ENCODE measurements at regions not wholly inside any gene's neighbourhood (a gene's known extent, or its start where the extent isn't known, plus 50 kb on each side); places are given as distances from the start of the nearest gene placed in this dataset.

DNA sequence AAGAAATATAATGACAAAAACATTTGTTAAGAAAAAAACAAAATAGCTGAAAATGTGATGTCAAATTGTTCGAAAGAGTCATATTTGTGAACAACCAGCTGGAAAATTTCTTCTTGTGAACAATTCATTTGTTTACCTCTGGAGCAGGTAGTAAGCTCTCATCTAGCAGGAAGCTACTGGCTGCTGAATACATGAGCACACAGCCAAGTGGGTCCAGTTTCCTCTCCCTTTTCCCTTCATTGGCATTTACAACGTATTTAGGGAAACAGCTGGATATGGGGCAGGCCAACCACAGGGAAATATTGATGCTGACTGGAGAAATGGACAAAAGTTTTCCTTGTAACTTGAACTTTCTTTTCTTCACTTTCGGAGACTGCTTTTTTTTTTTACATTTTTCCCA lies 1354.7 kb upstream of the EPHA6 start:
- H3K9me3 Mint-ChIP-seq = peaks cover 0 to 7% (median 5%) of the 10 kb centered on the region in 7 donors
- Histone ChIP-seq H3K4me2 (replicated peaks; ENCODE audit: extremely low read depth, low read length, poor library complexity, severe bottlenecking) (no peak overlapping the region), H3K9me3 (replicated peaks in 1 of 2; ENCODE audit: control insufficient read depth in 1 of 2, insufficient read depth in 1 of 2, low read length in 2 of 2) (peaks cover under 1 to 4% of the 10 kb centered on the region in 2 donors), H3K27me3 (ENCODE audit: control insufficient read depth in 2 of 2, insufficient read depth in 2 of 2, low read length in 2 of 2) (no peaks in the 10 kb centered on the region), H3K27ac (ENCODE audit: low read depth in 1 of 2, low read length in 2 of 2) (no peak overlapping the region), H3K36me3 (replicated peaks in 1 of 2; ENCODE audit: control insufficient read depth in 1 of 2, insufficient read depth in 2 of 2, low read length in 2 of 2) (no peaks in the 10 kb centered on the region), H3K4me3 (replicated peaks in 1 of 3; ENCODE audit: low read depth in 2 of 3, low read length in 3 of 3) (no peak overlapping the region), H3K4me1 (ENCODE audit: control insufficient read depth in 1 of 2, insufficient read depth in 2 of 2, low read length in 2 of 2) (no peaks in the 10 kb centered on the region), H3K79me2 (ENCODE audit: insufficient read depth, low read length) (no peaks in the 10 kb centered on the region), H2AFZ (ENCODE audit: insufficient read depth, low read depth, low read length, poor library complexity, severe bottlenecking) (no peak overlapping the region), H4K20me1 (ENCODE audit: insufficient read depth, low read length) (no peaks in the 10 kb centered on the region), H3K9ac (ENCODE audit: insufficient read depth, low read length, poor library complexity, severe bottlenecking) (no peak overlapping the region)
- no peak for DNase-seq
- H3K36me3 Mint-ChIP-seq = no peaks in the 10 kb centered on the region
- H3K4me1 Mint-ChIP-seq = no peaks in the 10 kb centered on the region
- no peaks in the 10 kb centered on the region for H3K27me3 Mint-ChIP-seq (ENCODE audit: low read depth in 3 of 3)
- no peak for TF ChIP-seq CTCF (IDR thresholded peaks at IDR 0.05)
- no peak overlapping the region for H3K4me3 Mint-ChIP-seq
- intact Hi-C loops (cut with micrococcal nuclease) = no loop called here
- H3K27ac Mint-ChIP-seq = no peak overlapping the region
- WGBS (ENCODE audit: insufficient coverage) = 86% methylated on average over 1 of the region's 3 CpGs

DNA sequence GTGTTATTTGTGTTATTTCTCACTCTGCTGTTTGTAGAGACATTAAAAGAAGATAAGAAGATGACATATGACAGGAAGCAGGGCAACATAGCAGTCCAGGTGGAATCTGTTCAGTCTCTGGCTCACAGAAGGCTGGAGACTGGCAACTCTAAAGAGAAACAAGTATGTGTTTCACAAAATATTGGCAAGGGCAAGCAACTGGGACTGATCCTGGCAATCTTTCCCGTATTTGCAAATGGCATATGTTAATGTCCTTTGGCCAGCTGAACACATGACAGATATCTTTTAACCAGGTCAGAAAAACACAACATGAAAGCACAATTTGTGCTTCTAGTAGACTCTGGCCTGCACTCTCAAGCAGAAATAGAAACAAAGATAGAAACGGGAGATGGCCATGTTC lies 1354.1 kb upstream of the EPHA6 start:
- H3K36me3 Mint-ChIP-seq = no peaks in the 10 kb centered on the region
- WGBS (ENCODE audit: insufficient coverage) = 90% methylated on average over 1 of the region's 2 CpGs
- Histone ChIP-seq H3K9me3 (replicated peaks in 1 of 2; ENCODE audit: control insufficient read depth in 1 of 2, insufficient read depth in 1 of 2, low read length in 2 of 2) (peaks cover 3 to 4% of the 10 kb centered on the region in 2 donors), H4K20me1 (ENCODE audit: insufficient read depth, low read length) (no peaks in the 10 kb centered on the region), H3K4me2 (replicated peaks; ENCODE audit: extremely low read depth, low read length, poor library complexity, severe bottlenecking) (no peak overlapping the region), H3K4me1 (ENCODE audit: control insufficient read depth in 1 of 2, insufficient read depth in 2 of 2, low read length in 2 of 2) (no peaks in the 10 kb centered on the region), H3K27me3 (ENCODE audit: control insufficient read depth in 2 of 2, insufficient read depth in 2 of 2, low read length in 2 of 2) (no peaks in the 10 kb centered on the region), H3K27ac (ENCODE audit: low read depth in 1 of 2, low read length in 2 of 2) (no peak overlapping the region), H3K9ac (ENCODE audit: insufficient read depth, low read length, poor library complexity, severe bottlenecking) (no peak overlapping the region), H3K36me3 (replicated peaks in 1 of 2; ENCODE audit: control insufficient read depth in 1 of 2, insufficient read depth in 2 of 2, low read length in 2 of 2) (no peaks in the 10 kb centered on the region), H2AFZ (ENCODE audit: insufficient read depth, low read depth, low read length, poor library complexity, severe bottlenecking) (no peak overlapping the region), H3K79me2 (ENCODE audit: insufficient read depth, low read length) (no peaks in the 10 kb centered on the region), H3K4me3 (replicated peaks in 1 of 3; ENCODE audit: low read depth in 2 of 3, low read length in 3 of 3) (no peak overlapping the region)
- intact Hi-C loops (cut with micrococcal nuclease) = no loop called here
- TF ChIP-seq CTCF (IDR thresholded peaks at IDR 0.05) = no peak
- H3K27ac Mint-ChIP-seq = no peak overlapping the region
- no peak overlapping the region for H3K4me3 Mint-ChIP-seq
- H3K9me3 Mint-ChIP-seq = peaks cover 0 to 7% (median 5%) of the 10 kb centered on the region in 7 donors
- H3K4me1 Mint-ChIP-seq = no peaks in the 10 kb centered on the region
- no peaks in the 10 kb centered on the region for H3K27me3 Mint-ChIP-seq (ENCODE audit: low read depth in 3 of 3)
- no peak for DNase-seq

Data from CD14-positive monocyte (primary cell).